OCI-LY1 (cell line): ENCODE measurements at regions not wholly inside any gene's neighbourhood (a gene's known extent, or its start where the extent isn't known, plus 50 kb on each side); places are given as distances from the start of the nearest gene placed in this dataset.

Experiments used
- EZH2 ChIP-seq: fragments of 200-600 bp; sonication (generic), shearing (Covaris generic); IDR thresholded peaks from 2 replicates; pipeline ENCODE4 v1.8.0; 2017; ENCODE audit warnings: borderline replicate concordance, mixed run types, mild to moderate bottlenecking, antibody characterized with exemption, low read length, moderate library complexity, mixed read lengths
- TF ChIP-seq, protein P1 (sequence below): fragments of 200-600 bp; sonication (generic), shearing (Covaris generic); IDR thresholded peaks from 2 replicates; pipeline ENCODE4 v1.5.1; 2017; ENCODE audit warnings: mild to moderate bottlenecking, antibody characterized with exemption, low read length, moderate library complexity, mixed read lengths

DNA sequence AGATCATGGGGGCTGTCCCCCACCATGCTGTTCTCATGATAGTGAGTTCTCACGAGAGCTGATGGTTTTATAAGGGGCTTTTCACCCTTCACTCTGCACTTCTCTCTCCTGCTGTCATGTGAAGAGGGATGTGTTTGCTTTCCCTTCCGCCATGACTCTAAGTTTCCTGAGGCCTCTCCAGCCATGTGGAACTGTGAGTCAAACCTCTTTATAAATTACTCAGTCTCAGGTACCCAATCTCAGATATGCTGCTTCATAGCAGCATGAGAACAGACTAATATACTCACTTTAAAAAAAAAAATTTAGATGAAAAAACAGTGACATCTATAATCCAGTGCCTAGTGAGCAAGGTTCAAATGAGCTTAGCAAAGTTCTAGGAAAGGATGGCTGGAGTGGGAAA, 135.1 kb upstream of the RAB4A start:
- no peak for TF ChIP-seq EZH2
- TF ChIP-seq, protein P1, sequence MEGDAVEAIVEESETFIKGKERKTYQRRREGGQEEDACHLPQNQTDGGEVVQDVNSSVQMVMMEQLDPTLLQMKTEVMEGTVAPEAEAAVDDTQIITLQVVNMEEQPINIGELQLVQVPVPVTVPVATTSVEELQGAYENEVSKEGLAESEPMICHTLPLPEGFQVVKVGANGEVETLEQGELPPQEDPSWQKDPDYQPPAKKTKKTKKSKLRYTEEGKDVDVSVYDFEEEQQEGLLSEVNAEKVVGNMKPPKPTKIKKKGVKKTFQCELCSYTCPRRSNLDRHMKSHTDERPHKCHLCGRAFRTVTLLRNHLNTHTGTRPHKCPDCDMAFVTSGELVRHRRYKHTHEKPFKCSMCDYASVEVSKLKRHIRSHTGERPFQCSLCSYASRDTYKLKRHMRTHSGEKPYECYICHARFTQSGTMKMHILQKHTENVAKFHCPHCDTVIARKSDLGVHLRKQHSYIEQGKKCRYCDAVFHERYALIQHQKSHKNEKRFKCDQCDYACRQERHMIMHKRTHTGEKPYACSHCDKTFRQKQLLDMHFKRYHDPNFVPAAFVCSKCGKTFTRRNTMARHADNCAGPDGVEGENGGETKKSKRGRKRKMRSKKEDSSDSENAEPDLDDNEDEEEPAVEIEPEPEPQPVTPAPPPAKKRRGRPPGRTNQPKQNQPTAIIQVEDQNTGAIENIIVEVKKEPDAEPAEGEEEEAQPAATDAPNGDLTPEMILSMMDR: no peak
